Caco-2 (cell line): ENCODE measurements at regions not wholly inside any gene's neighbourhood (a gene's known extent, or its start where the extent isn't known, plus 50 kb on each side); places are given as distances from the start of the nearest gene placed in this dataset.
A peak's percentile ranks its signal among the peaks of the same experiment; 100 is the strongest.

Experiments used
- BruUV-seq: library from RNA; stranded (reverse); fragments of 400-500 nt; replicated peaks from 2 replicates; lab custom pipeline; 2021; lab: Mats Ljungman, UMichigan
- CTCF ChIA-PET: fragments of 300-600 bp; sonication (Branson Sonifier 250); formaldehyde crosslinking; loops from one replicate; lab custom pipeline; 2022; ENCODE audit warnings: antibody characterized with exemption; lab: Charles Lee
- POLR2A ChIA-PET: fragments of 300-600 bp; sonication (Branson Sonifier 250); formaldehyde crosslinking; loops from one replicate; lab custom pipeline; 2022; ENCODE audit warnings: antibody characterized with exemption; lab: Charles Lee
- DNase-seq, 2 experiments: peaks; one replicate each; pipeline versions ENCODE4 v3.0.0 to v3.0.0-alpha.2; 2020 to 2022
- H3K27me3 ChIP-seq: replicated peaks from 2 replicates; pipeline ENCODE4 v1.6.0; 2011; ENCODE audit warnings: low read length; ENCODE audit not compliant: control insufficient read depth, insufficient read depth
- H3K36me3 ChIP-seq: 2 replicates; pipeline ENCODE4 v1.5.1; 2011; ENCODE audit warnings: low read length; ENCODE audit not compliant: control insufficient read depth, insufficient read depth
- H3K4me1 ChIP-seq: fragments of 250-450 bp; sonication (Bioruptor Pico); 2 replicates; pipeline ENCODE4 v1.5.1; 2020; ENCODE audit warnings: mild to moderate bottlenecking
- H3K4me3 ChIP-seq: 2 replicates; pipeline ENCODE4 v1.5.1; 2011; ENCODE audit warnings: low read depth, mild to moderate bottlenecking, control low read depth, low read length
- H3K9me3 ChIP-seq: fragments of 250-450 bp; sonication (Bioruptor Pico); 2 replicates; pipeline ENCODE4 v1.5.1; 2020; ENCODE audit warnings: mild to moderate bottlenecking, moderate library complexity
- H3K27ac Mint-ChIP-seq: one replicate; pipeline ENCODE4 v1.8.0; 2022; ENCODE audit warnings: mixed read lengths; ENCODE audit not compliant: unreplicated experiment
- H3K27me3 Mint-ChIP-seq: one replicate; pipeline ENCODE4 v1.8.0; 2022; ENCODE audit warnings: mixed read lengths; ENCODE audit not compliant: insufficient read depth, unreplicated experiment
- H3K36me3 Mint-ChIP-seq: one replicate; pipeline ENCODE4 v1.8.0; 2022; ENCODE audit warnings: mild to moderate bottlenecking, mixed read lengths; ENCODE audit not compliant: insufficient read depth, unreplicated experiment
- H3K4me1 Mint-ChIP-seq: one replicate; pipeline ENCODE4 v1.8.0; 2022; ENCODE audit warnings: low read depth, mixed read lengths; ENCODE audit not compliant: unreplicated experiment
- H3K4me3 Mint-ChIP-seq: one replicate; pipeline ENCODE4 v1.8.0; 2022; ENCODE audit warnings: mild to moderate bottlenecking, moderate library complexity, mixed read lengths; ENCODE audit not compliant: unreplicated experiment
- H3K9me3 Mint-ChIP-seq: one replicate; pipeline ENCODE4 v1.8.0; 2022; ENCODE audit warnings: mixed read lengths; ENCODE audit not compliant: unreplicated experiment
- intact Hi-C: fragments of 100-400 bp; cut with micrococcal nuclease; formaldehyde crosslinking; loops from one replicate; pipeline ENCODE4 v1.10.0; 2022; ENCODE audit not compliant: unreplicated experiment
- TF ChIP-seq, protein P1 (sequence below), 2 experiments: fragments of 200-600 bp in 1 of 2; IDR thresholded peaks; 1 replicate in 1 of 2; 2 replicates in 1 of 2; pipeline versions ENCODE4 v1.5.1 to v1.8.0; 2011 to 2022; ENCODE audit warnings: antibody characterized with exemption in 1 of 2, control low read depth in 1 of 2, inconsistent platforms in 1 of 2, low read depth in 1 of 2, low read length in 1 of 2, mild to moderate bottlenecking in 1 of 2, moderate library complexity in 1 of 2; ENCODE audit not compliant: insufficient read depth in 1 of 2, severe bottlenecking in 1 of 2, unreplicated experiment in 1 of 2

DNA sequence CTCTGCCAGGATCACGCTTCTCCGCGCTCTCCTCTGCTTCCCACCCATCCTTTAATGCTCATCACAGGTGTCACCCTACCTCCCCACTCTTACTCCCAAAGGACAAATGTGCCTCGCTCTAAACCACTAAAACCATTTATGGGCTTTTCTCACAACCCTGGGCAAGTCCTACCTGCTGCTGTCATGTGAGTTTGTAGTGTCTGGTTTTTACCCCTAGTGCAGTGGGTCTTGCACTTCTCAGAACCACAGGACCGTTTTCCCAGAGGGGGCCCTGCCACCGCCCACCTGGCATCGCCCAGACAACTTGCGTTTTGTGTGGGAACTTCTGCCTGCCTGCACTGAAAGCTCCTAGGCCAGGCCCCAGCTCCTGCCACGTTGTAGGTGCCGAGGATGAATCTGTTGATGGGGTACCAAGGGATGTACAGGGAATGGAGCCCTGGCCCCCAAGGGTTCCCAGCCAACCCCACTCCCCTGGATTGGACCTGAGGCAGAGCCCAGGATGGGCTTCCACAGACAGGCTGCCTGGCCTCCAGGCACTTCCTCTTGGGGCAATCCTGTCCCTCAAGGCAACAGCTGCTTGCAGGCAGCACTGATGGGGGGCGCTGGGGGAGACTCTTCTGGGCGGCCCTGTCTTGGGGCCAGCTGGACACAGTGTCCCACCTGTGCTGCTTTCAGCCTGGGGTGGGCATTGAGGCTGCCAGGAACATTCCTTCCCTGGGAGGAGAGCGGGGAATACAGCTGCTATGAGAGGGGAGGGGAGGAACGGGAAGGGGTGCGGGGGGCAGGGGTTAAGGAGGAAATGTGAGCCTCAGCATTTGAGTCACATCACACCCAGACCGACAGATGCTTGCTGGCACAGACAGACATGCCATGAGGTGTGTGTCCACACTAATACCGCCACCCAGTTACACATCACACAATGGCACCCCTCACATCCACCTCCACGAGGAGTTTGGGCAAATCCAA lies 176.3 kb downstream of the ZFP36L2 start:
- CTCF ChIA-PET = interaction anchor here (0.5 to 0.6 kb wide), 2 partner anchors 77 to 84 kb away, joined by 3 read pairs; no protein-coding TSS in a partner anchor
- no peaks in the 10 kb centered on the region for H3K9me3 Mint-ChIP-seq
- H3K4me3 ChIP-seq = no peak overlapping the region

GRCh38 chr2:43047187-43047780 lies 179.1 kb downstream of the ZFP36L2 start:
- Histone ChIP-seq H3K9me3 (no peaks in the 10 kb centered on the region), H3K4me3 (no peak overlapping the region), H3K4me1 (peaks cover 55% of the 10 kb centered on the region), H3K27me3 (no peaks in the 10 kb centered on the region), H3K36me3 (no peaks in the 10 kb centered on the region; the same call in 1 of the 2 replicates)
- no TSS peak for BruUV-seq
- no peaks in the 10 kb centered on the region for H3K27me3 Mint-ChIP-seq
- H3K4me3 Mint-ChIP-seq = no peak overlapping the region
- H3K36me3 Mint-ChIP-seq = peaks cover 2% of the 10 kb centered on the region
- peaks cover 41% of the 10 kb centered on the region for H3K4me1 Mint-ChIP-seq
- intact Hi-C loops = no loop called here
- ChIA-PET CTCF (interaction anchor here (0.6 to 1.0 kb wide), 3 partner anchors 29 to 71 kb away, joined by 3 to 4 read pairs (median 4); no protein-coding TSS in a partner anchor), POLR2A (no interaction called here)
- TF ChIP-seq, protein P1, sequence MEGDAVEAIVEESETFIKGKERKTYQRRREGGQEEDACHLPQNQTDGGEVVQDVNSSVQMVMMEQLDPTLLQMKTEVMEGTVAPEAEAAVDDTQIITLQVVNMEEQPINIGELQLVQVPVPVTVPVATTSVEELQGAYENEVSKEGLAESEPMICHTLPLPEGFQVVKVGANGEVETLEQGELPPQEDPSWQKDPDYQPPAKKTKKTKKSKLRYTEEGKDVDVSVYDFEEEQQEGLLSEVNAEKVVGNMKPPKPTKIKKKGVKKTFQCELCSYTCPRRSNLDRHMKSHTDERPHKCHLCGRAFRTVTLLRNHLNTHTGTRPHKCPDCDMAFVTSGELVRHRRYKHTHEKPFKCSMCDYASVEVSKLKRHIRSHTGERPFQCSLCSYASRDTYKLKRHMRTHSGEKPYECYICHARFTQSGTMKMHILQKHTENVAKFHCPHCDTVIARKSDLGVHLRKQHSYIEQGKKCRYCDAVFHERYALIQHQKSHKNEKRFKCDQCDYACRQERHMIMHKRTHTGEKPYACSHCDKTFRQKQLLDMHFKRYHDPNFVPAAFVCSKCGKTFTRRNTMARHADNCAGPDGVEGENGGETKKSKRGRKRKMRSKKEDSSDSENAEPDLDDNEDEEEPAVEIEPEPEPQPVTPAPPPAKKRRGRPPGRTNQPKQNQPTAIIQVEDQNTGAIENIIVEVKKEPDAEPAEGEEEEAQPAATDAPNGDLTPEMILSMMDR (IDR thresholded peaks at IDR 0.05; ENCODE audit: insufficient read depth in 1 of 2, low read depth in 1 of 2, low read length in 1 of 2, severe bottlenecking in 1 of 2, unreplicated experiment in 1 of 2) = no peak
- H3K9me3 Mint-ChIP-seq = no peaks in the 10 kb centered on the region
- no peak for DNase-seq
- H3K27ac Mint-ChIP-seq = peak overlapping the region; percentile 7

More for the DNA sequence above, 176.3 kb downstream of the ZFP36L2 start:
- peaks cover 41% of the 10 kb centered on the region for H3K4me1 Mint-ChIP-seq
- no peaks in the 10 kb centered on the region for H3K27me3 ChIP-seq
- no peaks in the 10 kb centered on the region for H3K27me3 Mint-ChIP-seq
- TF ChIP-seq, protein P1 (IDR thresholded peaks at IDR 0.05; ENCODE audit: insufficient read depth in 1 of 2, low read depth in 1 of 2, low read length in 1 of 2, severe bottlenecking in 1 of 2, unreplicated experiment in 1 of 2) = no peak
- H3K9me3 ChIP-seq = no peaks in the 10 kb centered on the region
- no peaks in the 10 kb centered on the region for H3K36me3 Mint-ChIP-seq
- H3K27ac Mint-ChIP-seq = no peak overlapping the region
- intact Hi-C loops = no loop called here
- H3K36me3 ChIP-seq = no peaks in the 10 kb centered on the region; the same call in 1 of the 2 replicates
- H3K4me1 ChIP-seq = peaks cover 41% of the 10 kb centered on the region
- no TSS peak for BruUV-seq
- no peak for DNase-seq
- POLR2A ChIA-PET = no interaction called here
- no peak overlapping the region for H3K4me3 Mint-ChIP-seq

- Histone ChIP-seq H3K36me3 (no peaks in the 10 kb centered on the region; the same call in 1 of the 2 replicates), H3K4me1 (peaks cover 59% of the 10 kb centered on the region), H3K9me3 (no peaks in the 10 kb centered on the region), H3K27me3 (no peaks in the 10 kb centered on the region), H3K4me3 (no peak overlapping the region)
- no peak for DNase-seq
- H3K4me3 Mint-ChIP-seq = no peak overlapping the region
- no peaks in the 10 kb centered on the region for H3K27me3 Mint-ChIP-seq
- ChIA-PET CTCF (interaction anchor here (1.5 kb wide), 1 partner anchor 66 kb away, joined by 3 read pairs; no protein-coding TSS in a partner anchor), POLR2A (interaction anchor here (0.6 kb wide), 1 partner anchor 195 kb away, joined by 3 read pairs; no protein-coding TSS in a partner anchor)
- peaks cover 6% of the 10 kb centered on the region for H3K36me3 Mint-ChIP-seq
- TF ChIP-seq, protein P1 (IDR thresholded peaks at IDR 0.05; ENCODE audit: insufficient read depth in 1 of 2, low read depth in 1 of 2, low read length in 1 of 2, severe bottlenecking in 1 of 2, unreplicated experiment in 1 of 2) = no peak
- BruUV-seq = no TSS peak
- H3K27ac Mint-ChIP-seq = no peak overlapping the region
- H3K9me3 Mint-ChIP-seq = no peaks in the 10 kb centered on the region
- intact Hi-C loops = no loop called here
- H3K4me1 Mint-ChIP-seq = peaks cover 46% of the 10 kb centered on the region
Measured at GRCh38 chr2:43045866-43046265, 180.5 kb downstream of the ZFP36L2 start.
